ENCODE measurements at regions not wholly inside any gene's neighbourhood (a gene's known extent, or its start where the extent isn't known, plus 50 kb on each side); places are given as distances from the start of the nearest gene placed in this dataset.

GRCh38 chr4:126213996-126214395 lies 899.2 kb downstream of the FAT4 start:
- Histone ChIP-seq H3K79me2 (ENCODE audit: low read length) (no peaks in the 10 kb centered on the region), H2AFZ (ENCODE audit: low read length) (no peak overlapping the region), H4K20me1 (ENCODE audit: insufficient read depth, low read depth, low read length) (no peaks in the 10 kb centered on the region), H3K27me3 (ENCODE audit: low read length) (no peaks in the 10 kb centered on the region), H3K9me3 (ENCODE audit: low read length) (0 out of 2 replicates have a peak, but pooled peaks cover 3% of the 10 kb centered on the region), H3K4me3 (ENCODE audit: low read length) (no peak overlapping the region), H3K9me2 (replicated peaks; ENCODE audit: insufficient read depth, low read length) (no peaks in the 10 kb centered on the region; the same call in 1 of the 2 replicates), H3K36me3 (ENCODE audit: insufficient read depth, low read length) (no peaks in the 10 kb centered on the region), H3K4me2 (ENCODE audit: low read depth, low read length, poor library complexity, severe bottlenecking) (no peak overlapping the region), H3K27ac (ENCODE audit: low read length) (no peak overlapping the region), H3K4me1 (ENCODE audit: low read length) (no peaks in the 10 kb centered on the region), H3K9ac (ENCODE audit: low read length) (no peak overlapping the region)
- DNase-seq = no peak

GRCh38 chr4:126215759-126216158 lies 901.0 kb downstream of the FAT4 start:
- Histone ChIP-seq H4K20me1 (ENCODE audit: insufficient read depth, low read depth, low read length) (no peaks in the 10 kb centered on the region), H3K27ac (ENCODE audit: low read length) (no peak overlapping the region), H3K4me3 (ENCODE audit: low read length) (no peak overlapping the region), H2AFZ (ENCODE audit: low read length) (no peak overlapping the region), H3K4me2 (ENCODE audit: low read depth, low read length, poor library complexity, severe bottlenecking) (no peak overlapping the region), H3K9me3 (ENCODE audit: low read length) (0 out of 2 replicates have a peak, but pooled peaks cover 3% of the 10 kb centered on the region), H3K27me3 (ENCODE audit: low read length) (no peaks in the 10 kb centered on the region), H3K79me2 (ENCODE audit: low read length) (no peaks in the 10 kb centered on the region), H3K9ac (ENCODE audit: low read length) (no peak overlapping the region), H3K4me1 (ENCODE audit: low read length) (no peaks in the 10 kb centered on the region), H3K36me3 (ENCODE audit: insufficient read depth, low read length) (no peaks in the 10 kb centered on the region), H3K9me2 (replicated peaks; ENCODE audit: insufficient read depth, low read length) (no peaks in the 10 kb centered on the region; the same call in 1 of the 2 replicates)
- no peak for DNase-seq

GRCh38 chr4:126216611-126217010 lies 901.9 kb downstream of the FAT4 start:
- Histone ChIP-seq H3K4me3 (ENCODE audit: low read length) (no peak overlapping the region), H4K20me1 (ENCODE audit: insufficient read depth, low read depth, low read length) (no peaks in the 10 kb centered on the region), H3K9ac (ENCODE audit: low read length) (no peak overlapping the region), H3K36me3 (ENCODE audit: insufficient read depth, low read length) (no peaks in the 10 kb centered on the region), H3K9me3 (ENCODE audit: low read length) (0 out of 2 replicates have a peak, but pooled peaks cover 3% of the 10 kb centered on the region), H3K4me2 (ENCODE audit: low read depth, low read length, poor library complexity, severe bottlenecking) (no peak overlapping the region), H3K27ac (ENCODE audit: low read length) (no peak overlapping the region), H3K9me2 (replicated peaks; ENCODE audit: insufficient read depth, low read length) (no peaks in the 10 kb centered on the region; the same call in 1 of the 2 replicates), H2AFZ (ENCODE audit: low read length) (no peak overlapping the region), H3K79me2 (ENCODE audit: low read length) (no peaks in the 10 kb centered on the region), H3K27me3 (ENCODE audit: low read length) (no peaks in the 10 kb centered on the region), H3K4me1 (ENCODE audit: low read length) (no peaks in the 10 kb centered on the region)
- DNase-seq = no peak

GRCh38 chr4:126221282-126221681 lies 906.5 kb downstream of the FAT4 start:
- peaks cover 12% of the 10 kb centered on the region; the same call in 1 of the 2 replicates for H3K9me3 ChIP-seq (ENCODE audit: low read length)
- no peak overlapping the region for H3K4me3 ChIP-seq (ENCODE audit: low read length)
- H2AFZ ChIP-seq (ENCODE audit: low read length) = no peak overlapping the region
- no peaks in the 10 kb centered on the region for H4K20me1 ChIP-seq (ENCODE audit: insufficient read depth, low read depth, low read length)
- H3K9ac ChIP-seq (ENCODE audit: low read length) = no peak overlapping the region
- H3K27ac ChIP-seq (ENCODE audit: low read length) = no peak overlapping the region
- H3K4me2 ChIP-seq (ENCODE audit: low read depth, low read length, poor library complexity, severe bottlenecking) = no peak overlapping the region
- no peaks in the 10 kb centered on the region for H3K79me2 ChIP-seq (ENCODE audit: low read length)
- no peaks in the 10 kb centered on the region for H3K27me3 ChIP-seq (ENCODE audit: low read length)
- H3K9me2 ChIP-seq (replicated peaks; ENCODE audit: insufficient read depth, low read length) = no peaks in the 10 kb centered on the region
- no peaks in the 10 kb centered on the region for H3K36me3 ChIP-seq (ENCODE audit: insufficient read depth, low read length)
- no peak for DNase-seq
- H3K4me1 ChIP-seq (ENCODE audit: low read length) = no peaks in the 10 kb centered on the region

DNA sequence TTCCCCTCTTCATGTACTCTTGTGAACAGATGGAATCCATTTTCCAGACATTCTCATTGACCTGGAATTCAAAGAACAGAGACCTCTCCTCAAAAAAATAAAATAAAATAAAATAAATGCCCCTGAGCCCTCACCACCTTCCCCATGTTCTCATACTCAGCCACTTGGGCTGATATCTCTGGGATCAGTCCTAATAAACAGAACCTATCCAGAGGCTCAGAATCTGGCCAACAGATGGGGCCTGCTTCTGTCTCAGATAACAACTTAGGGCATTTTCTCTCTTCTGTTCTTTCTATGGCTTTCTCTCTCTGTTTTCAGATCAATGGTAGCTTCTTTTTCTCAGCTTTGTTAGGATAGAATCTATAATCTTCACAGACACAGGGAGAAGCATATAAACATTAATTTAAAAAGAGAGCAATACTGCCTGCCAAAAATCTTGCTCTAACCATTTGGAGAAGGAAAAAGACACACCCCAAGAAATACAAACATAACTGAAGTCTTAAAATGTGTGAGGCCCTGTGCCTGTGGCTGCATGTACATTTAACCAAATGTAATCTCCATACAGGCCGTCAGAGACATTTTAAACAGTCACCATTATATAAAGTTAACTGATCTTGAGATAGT lies 907.1 kb downstream of the FAT4 start:
- peaks cover 12% of the 10 kb centered on the region; the same call in 1 of the 2 replicates for H3K9me3 ChIP-seq (ENCODE audit: low read length)
- no peaks in the 10 kb centered on the region for H3K9me2 ChIP-seq (replicated peaks; ENCODE audit: insufficient read depth, low read length)
- H3K36me3 ChIP-seq (ENCODE audit: insufficient read depth, low read length) = no peaks in the 10 kb centered on the region
- H3K27me3 ChIP-seq (ENCODE audit: low read length) = no peaks in the 10 kb centered on the region
- H2AFZ ChIP-seq (ENCODE audit: low read length) = no peak overlapping the region
- no peak overlapping the region for H3K9ac ChIP-seq (ENCODE audit: low read length)
- H3K79me2 ChIP-seq (ENCODE audit: low read length) = no peaks in the 10 kb centered on the region
- no peaks in the 10 kb centered on the region for H3K4me1 ChIP-seq (ENCODE audit: low read length)
- H3K4me3 ChIP-seq (ENCODE audit: low read length) = no peak overlapping the region
- no peak overlapping the region for H3K4me2 ChIP-seq (ENCODE audit: low read depth, low read length, poor library complexity, severe bottlenecking)
- no peaks in the 10 kb centered on the region for H4K20me1 ChIP-seq (ENCODE audit: insufficient read depth, low read depth, low read length)
- DNase-seq = no peak
- H3K27ac ChIP-seq (ENCODE audit: low read length) = no peak overlapping the region

GRCh38 chr4:126223784-126224407 lies 909.1 kb downstream of the FAT4 start:
- H3K79me2 ChIP-seq (ENCODE audit: low read length) = no peaks in the 10 kb centered on the region
- peak; percentile 52 for DNase-seq

GRCh38 chr4:126227428-126227827 lies 912.7 kb downstream of the FAT4 start:
- no peaks in the 10 kb centered on the region for H3K79me2 ChIP-seq (ENCODE audit: low read length)
- H3K4me3 ChIP-seq (ENCODE audit: low read length) = no peak overlapping the region
- H3K27me3 ChIP-seq (ENCODE audit: low read length) = no peaks in the 10 kb centered on the region
- H3K9ac ChIP-seq (ENCODE audit: low read length) = no peak overlapping the region
- H3K27ac ChIP-seq (ENCODE audit: low read length) = no peak overlapping the region
- H3K9me3 ChIP-seq (ENCODE audit: low read length) = peaks cover 16% of the 10 kb centered on the region
- H4K20me1 ChIP-seq (ENCODE audit: insufficient read depth, low read depth, low read length) = no peaks in the 10 kb centered on the region
- H3K9me2 ChIP-seq (replicated peaks; ENCODE audit: insufficient read depth, low read length) = no peaks in the 10 kb centered on the region
- no peaks in the 10 kb centered on the region for H3K36me3 ChIP-seq (ENCODE audit: insufficient read depth, low read length)
- DNase-seq = no peak
- H3K4me1 ChIP-seq (ENCODE audit: low read length) = no peaks in the 10 kb centered on the region
- no peak overlapping the region for H2AFZ ChIP-seq (ENCODE audit: low read length)
- no peak overlapping the region for H3K4me2 ChIP-seq (ENCODE audit: low read depth, low read length, poor library complexity, severe bottlenecking)

More at GRCh38 chr4:126223784-126224407, 909.1 kb downstream of the FAT4 start:
- no peak overlapping the region for H3K9ac ChIP-seq (ENCODE audit: low read length)
- no peak overlapping the region for H3K4me2 ChIP-seq (ENCODE audit: low read depth, low read length, poor library complexity, severe bottlenecking)
- no peaks in the 10 kb centered on the region for H3K27me3 ChIP-seq (ENCODE audit: low read length)
- no peaks in the 10 kb centered on the region for H3K36me3 ChIP-seq (ENCODE audit: insufficient read depth, low read length)
- no peaks in the 10 kb centered on the region for H4K20me1 ChIP-seq (ENCODE audit: insufficient read depth, low read depth, low read length)
- H3K4me3 ChIP-seq (ENCODE audit: low read length) = no peak overlapping the region
- no peaks in the 10 kb centered on the region for H3K9me2 ChIP-seq (replicated peaks; ENCODE audit: insufficient read depth, low read length)
- H2AFZ ChIP-seq (ENCODE audit: low read length) = no peak overlapping the region
- no peaks in the 10 kb centered on the region for H3K4me1 ChIP-seq (ENCODE audit: low read length)
- peaks cover 9% of the 10 kb centered on the region; the same call in 1 of the 2 replicates for H3K9me3 ChIP-seq (ENCODE audit: low read length)
- H3K27ac ChIP-seq (ENCODE audit: low read length) = no peak overlapping the region

- Histone ChIP-seq H3K4me2 (ENCODE audit: low read depth, low read length, poor library complexity, severe bottlenecking) (no peak overlapping the region), H4K20me1 (ENCODE audit: insufficient read depth, low read depth, low read length) (no peaks in the 10 kb centered on the region), H3K27me3 (ENCODE audit: low read length) (no peaks in the 10 kb centered on the region), H3K4me3 (ENCODE audit: low read length) (no peak overlapping the region), H3K79me2 (ENCODE audit: low read length) (no peaks in the 10 kb centered on the region), H3K4me1 (ENCODE audit: low read length) (no peaks in the 10 kb centered on the region), H2AFZ (ENCODE audit: low read length) (no peak overlapping the region), H3K36me3 (ENCODE audit: insufficient read depth, low read length) (no peaks in the 10 kb centered on the region), H3K9me3 (ENCODE audit: low read length) (peaks cover 19% of the 10 kb centered on the region), H3K9me2 (replicated peaks; ENCODE audit: insufficient read depth, low read length) (no peaks in the 10 kb centered on the region), H3K9ac (ENCODE audit: low read length) (no peak overlapping the region), H3K27ac (ENCODE audit: low read length) (no peak overlapping the region)
- DNase-seq = no peak
These were observed 915.5 kb downstream of the FAT4 start for GRCh38 chr4:126230269-126230668.

All from Karpas-422 (cell line).